ENCODE measurements at regions not wholly inside any gene's neighbourhood (a gene's known extent, or its start where the extent isn't known, plus 50 kb on each side); places are given as distances from the start of the nearest gene placed in this dataset.

DNA sequence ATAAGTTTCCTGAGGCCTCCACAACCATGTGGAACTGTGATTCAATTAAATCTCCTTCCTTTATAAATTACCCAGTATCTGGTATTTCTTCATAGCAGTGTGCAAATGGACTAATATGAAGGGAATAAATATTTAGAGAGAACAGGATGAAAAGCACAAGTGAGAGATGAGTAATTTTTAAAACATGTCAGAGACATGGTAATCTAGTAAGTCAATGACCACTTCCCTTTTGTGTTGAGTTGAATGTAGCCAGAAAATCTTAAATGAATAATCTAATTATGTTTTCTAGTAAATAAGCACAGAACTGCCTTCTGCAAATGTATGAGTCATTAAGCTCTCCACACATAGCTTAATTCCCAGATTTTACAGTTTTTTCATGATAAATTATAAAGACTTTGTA, 524.1 kb upstream of the SLITRK5 start:
- in situ Hi-C loops (cut with HindIII; ENCODE audit: extremely low pct_ligation_motif_present, low pct_unique_long_range_greater_than_20kb) (no loop called here), intact Hi-C loops (cut with micrococcal nuclease; ENCODE audit: unreplicated experiment) (no loop called here)
- CTCF ChIA-PET (ENCODE audit: low intra/inter-chr PET ratio, low total read pairs), result no interaction called here
- POLR2A ChIA-PET, result no interaction called here
- no peaks in the 10 kb centered on the region for H3K27me3 ChIP-seq (ENCODE audit: control insufficient read depth in 1 of 2, insufficient read depth in 2 of 2, low read length in 2 of 2)
- no peak for FAIRE-seq
- no peaks in the 10 kb centered on the region for H3K79me2 ChIP-seq (ENCODE audit: insufficient read depth, low read length)
- no peak overlapping the region for H3K27ac ChIP-seq (ENCODE audit: extremely low read length, insufficient read depth, low read length)
- ATAC-seq, result no peak
- no peaks in the 10 kb centered on the region for H3K9me3 ChIP-seq (ENCODE audit: low read length)
- no peak overlapping the region for H3K4me2 ChIP-seq (ENCODE audit: low read depth, low read length)
- no peak overlapping the region for H2AFZ ChIP-seq (ENCODE audit: low read length)
- DNase-seq (ENCODE audit: low spot score), result no peak
- H3K9ac ChIP-seq (ENCODE audit: insufficient read depth, low read depth, low read length), result no peak overlapping the region
- no peak overlapping the region for H3K4me3 ChIP-seq (replicated peaks in 1 of 3; ENCODE audit: insufficient read depth in 1 of 3, low read depth in 2 of 3, low read length in 3 of 3)
- no TSS peak for BruUV-seq (replicated peaks)
- no peaks in the 10 kb centered on the region for H3K4me1 ChIP-seq (ENCODE audit: insufficient read depth, low read length)
- H4K20me1 ChIP-seq (ENCODE audit: insufficient read depth, low read length), result no peaks in the 10 kb centered on the region
- no peaks in the 10 kb centered on the region for H3K36me3 ChIP-seq (replicated peaks in 1 of 2; ENCODE audit: control insufficient read depth in 1 of 2, insufficient read depth in 2 of 2, low read length in 2 of 2)
- TF ChIP-seq, protein P1, sequence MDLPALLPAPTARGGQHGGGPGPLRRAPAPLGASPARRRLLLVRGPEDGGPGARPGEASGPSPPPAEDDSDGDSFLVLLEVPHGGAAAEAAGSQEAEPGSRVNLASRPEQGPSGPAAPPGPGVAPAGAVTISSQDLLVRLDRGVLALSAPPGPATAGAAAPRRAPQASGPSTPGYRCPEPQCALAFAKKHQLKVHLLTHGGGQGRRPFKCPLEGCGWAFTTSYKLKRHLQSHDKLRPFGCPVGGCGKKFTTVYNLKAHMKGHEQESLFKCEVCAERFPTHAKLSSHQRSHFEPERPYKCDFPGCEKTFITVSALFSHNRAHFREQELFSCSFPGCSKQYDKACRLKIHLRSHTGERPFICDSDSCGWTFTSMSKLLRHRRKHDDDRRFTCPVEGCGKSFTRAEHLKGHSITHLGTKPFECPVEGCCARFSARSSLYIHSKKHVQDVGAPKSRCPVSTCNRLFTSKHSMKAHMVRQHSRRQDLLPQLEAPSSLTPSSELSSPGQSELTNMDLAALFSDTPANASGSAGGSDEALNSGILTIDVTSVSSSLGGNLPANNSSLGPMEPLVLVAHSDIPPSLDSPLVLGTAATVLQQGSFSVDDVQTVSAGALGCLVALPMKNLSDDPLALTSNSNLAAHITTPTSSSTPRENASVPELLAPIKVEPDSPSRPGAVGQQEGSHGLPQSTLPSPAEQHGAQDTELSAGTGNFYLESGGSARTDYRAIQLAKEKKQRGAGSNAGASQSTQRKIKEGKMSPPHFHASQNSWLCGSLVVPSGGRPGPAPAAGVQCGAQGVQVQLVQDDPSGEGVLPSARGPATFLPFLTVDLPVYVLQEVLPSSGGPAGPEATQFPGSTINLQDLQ (CRISPR knock-in tag; IDR thresholded peaks at IDR 0.05), result no peak
- TF ChIP-seq ZFY (CRISPR knock-in tag; IDR thresholded peaks at IDR 0.05) (no peak), ZNF570 (CRISPR knock-in tag; IDR thresholded peaks at IDR 0.05; ENCODE audit: borderline replicate concordance) (no peak)
- TF ChIP-seq, protein P2, sequence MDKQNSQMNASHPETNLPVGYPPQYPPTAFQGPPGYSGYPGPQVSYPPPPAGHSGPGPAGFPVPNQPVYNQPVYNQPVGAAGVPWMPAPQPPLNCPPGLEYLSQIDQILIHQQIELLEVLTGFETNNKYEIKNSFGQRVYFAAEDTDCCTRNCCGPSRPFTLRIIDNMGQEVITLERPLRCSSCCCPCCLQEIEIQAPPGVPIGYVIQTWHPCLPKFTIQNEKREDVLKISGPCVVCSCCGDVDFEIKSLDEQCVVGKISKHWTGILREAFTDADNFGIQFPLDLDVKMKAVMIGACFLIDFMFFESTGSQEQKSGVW (CRISPR knock-in tag; IDR thresholded peaks at IDR 0.05; ENCODE audit: borderline replicate concordance), result no peak
- TF ChIP-seq, protein P3, sequence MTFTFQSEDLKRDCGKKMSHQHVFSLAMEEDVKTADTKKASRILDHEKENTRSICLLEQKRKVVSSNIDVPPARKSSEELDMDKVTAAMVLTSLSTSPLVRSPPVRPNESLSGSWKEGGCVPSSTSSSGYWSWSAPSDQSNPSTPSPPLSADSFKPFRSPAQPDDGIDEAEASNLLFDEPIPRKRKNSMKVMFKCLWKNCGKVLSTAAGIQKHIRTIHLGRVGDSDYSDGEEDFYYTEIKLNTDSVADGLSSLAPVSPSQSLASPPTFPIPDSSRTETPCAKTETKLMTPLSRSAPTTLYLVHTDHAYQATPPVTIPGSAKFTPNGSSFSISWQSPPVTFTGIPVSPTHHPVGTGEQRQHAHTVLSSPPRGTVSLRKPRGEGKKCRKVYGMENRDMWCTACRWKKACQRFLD (CRISPR knock-in tag; IDR thresholded peaks at IDR 0.05; ENCODE audit: borderline replicate concordance), result no peak

All from HepG2 (cell line).